GM12878 (cell line): ENCODE measurements at regions not wholly inside any gene's neighbourhood (a gene's known extent, or its start where the extent isn't known, plus 50 kb on each side); places are given as distances from the start of the nearest gene placed in this dataset.

Source experiments
- ATAC-seq: fragments of 200-7000 bp; cut with Tn5 transposase; 3 replicates; pipeline ENCODE4 v1.9.1; 2020; ENCODE audit warnings: mild to moderate bottlenecking, moderate library complexity
- BruUV-seq: library from RNA; stranded (reverse); fragments of 400-500 nt; replicated peaks from 2 replicates; lab custom pipeline; 2021; lab: Mats Ljungman, UMichigan
- CTCF ChIA-PET: fragments of 300-600 bp; sonication (Branson Sonifier 250); formaldehyde crosslinking; extraction: SDS; loops from one replicate; lab custom pipeline; 2021; ENCODE audit warnings: inconsistent platforms; lab: Yijun Ruan, JAX
- POLR2A ChIA-PET: fragments of 350-600 bp; formaldehyde crosslinking; extraction: SDS; loops from one replicate; lab custom pipeline; 2021; ENCODE audit warnings: inconsistent platforms; lab: Charles Lee
- RAD21 ChIA-PET: fragments of 300-600 bp; sonication (Branson Sonifier 250); formaldehyde crosslinking; loops from one replicate; lab custom pipeline; 2023; ENCODE audit warnings: antibody characterized with exemption; ENCODE audit not compliant: unreplicated experiment; lab: Charles Lee
- SMC1A ChIA-PET: fragments of 300-600 bp; sonication (Branson Sonifier 250); formaldehyde crosslinking; loops from one replicate; lab custom pipeline; 2023; ENCODE audit not compliant: unreplicated experiment, uncharacterized antibody; lab: Charles Lee
- DNase-seq: peaks from one replicate; pipeline ENCODE4 v3.0.0-alpha.2; 2011; ENCODE audit warnings: low read depth, low spot score
- FAIRE-seq: peaks from 3 replicates; lab custom pipeline; 2011; peaks lifted over from hg19 to GRCh38; lab: Jason Lieb, UNC
- H2AFZ ChIP-seq: 2 replicates; pipeline ENCODE4 v1.6.0; 2011; ENCODE audit warnings: low read depth, low read length, control low read depth; ENCODE audit not compliant: control insufficient read depth
- H3K27ac ChIP-seq: 2 replicates; pipeline ENCODE4 v1.5.1; 2011; ENCODE audit warnings: control low read depth; ENCODE audit not compliant: control insufficient read depth, insufficient read depth
- H3K27me3 ChIP-seq, 2 experiments: replicated peaks in 1 of 2; 2 replicates each; pipeline versions ENCODE4 v1.6.0 to v1.6.1; 2011; ENCODE audit warnings: low read length in 1 of 2; ENCODE audit not compliant: control insufficient read depth in 2 of 2, insufficient read depth in 2 of 2
- H3K36me3 ChIP-seq, 2 experiments: 2 replicates each; pipeline ENCODE4 v1.5.1; 2011; ENCODE audit warnings: low read length in 1 of 2; ENCODE audit not compliant: control insufficient read depth in 2 of 2, insufficient read depth in 2 of 2
- H3K4me1 ChIP-seq: 2 replicates; pipeline ENCODE4 v1.6.1; 2011; ENCODE audit warnings: mild to moderate bottlenecking, low read length, moderate library complexity, mixed read lengths; ENCODE audit not compliant: control insufficient read depth, insufficient read depth
- H3K4me2 ChIP-seq: 2 replicates; pipeline ENCODE4 v1.6.0; 2011; ENCODE audit warnings: control low read depth; ENCODE audit not compliant: control insufficient read depth, insufficient read depth
- H3K4me3 ChIP-seq: fragments of 200-600 bp; sonication (generic); 2 replicates; pipeline ENCODE4 v1.5.1; 2016
- H3K79me2 ChIP-seq: 2 replicates; pipeline ENCODE4 v1.6.0; 2011; ENCODE audit warnings: low read length; ENCODE audit not compliant: control insufficient read depth, insufficient read depth
- H3K9ac ChIP-seq: 2 replicates; pipeline ENCODE4 v1.8.0; 2011; ENCODE audit warnings: low read length, control low read depth, mixed read lengths; ENCODE audit not compliant: control insufficient read depth, insufficient read depth
- H3K9me3 ChIP-seq: replicated peaks from 3 replicates; pipeline ENCODE4 v1.5.1; 2011; ENCODE audit warnings: mild to moderate bottlenecking, low read length; ENCODE audit not compliant: control insufficient read depth, insufficient read depth
- H4K20me1 ChIP-seq: 2 replicates; pipeline ENCODE4 v1.6.0; 2011; ENCODE audit not compliant: control insufficient read depth, insufficient read depth
- ASH2L ChIP-seq: fragments of 300-600, 200-600 bp; sonication (generic); IDR thresholded peaks from 2 replicates; pipeline ENCODE4 v1.6.1; 2017; ENCODE audit warnings: low read depth, mild to moderate bottlenecking, borderline replicate concordance
- CHD2 ChIP-seq: IDR thresholded peaks from 2 replicates; pipeline ENCODE4 v1.6.1; 2011; ENCODE audit warnings: low read depth, low read length, improper control_type of control experiment, borderline replicate concordance
- CREB1 ChIP-seq: IDR thresholded peaks from 2 replicates; pipeline ENCODE4 v1.6.1; 2012; ENCODE audit warnings: low read depth, mild to moderate bottlenecking, inconsistent platforms
- EGR1 ChIP-seq, 2 experiments: IDR thresholded peaks; 1 replicate in 1 of 2; 2 replicates in 1 of 2; pipeline ENCODE4 v1.6.1; 2011 to 2012; ENCODE audit warnings: low read depth in 2 of 2, low read length in 2 of 2, borderline replicate concordance in 1 of 2, mild to moderate bottlenecking in 1 of 2, moderate library complexity in 1 of 2
- ETV6 ChIP-seq, 2 experiments: fragments of 450-650 bp in 1 of 2; IDR thresholded peaks in 1 of 2; conservative IDR thresholded peaks in 1 of 2; 2 replicates each; pipeline ENCODE4 v1.6.1; 2014; ENCODE audit warnings: antibody characterized with exemption in 1 of 2, borderline replicate concordance in 1 of 2, low read depth in 1 of 2, mild to moderate bottlenecking in 1 of 2, moderate library complexity in 1 of 2
- HSF1 ChIP-seq: fragments of 150-350 bp; IDR thresholded peaks from 2 replicates; pipeline ENCODE4 v1.6.1; 2014; ENCODE audit warnings: mild to moderate bottlenecking, low read depth, low read length
- MYB ChIP-seq: fragments of 150-350 bp; IDR thresholded peaks from 2 replicates; pipeline ENCODE4 v1.6.1; 2014; ENCODE audit warnings: mild to moderate bottlenecking, low read depth, low read length, borderline replicate concordance
- MYC ChIP-seq: IDR thresholded peaks from 2 replicates; pipeline ENCODE4 v1.6.1; 2011; ENCODE audit warnings: mild to moderate bottlenecking, low read length, moderate library complexity, inconsistent platforms; ENCODE audit not compliant: insufficient read depth, insufficient replicate concordance, insufficient read length, severe bottlenecking
- NR2F1 ChIP-seq: fragments of 450-650 bp; conservative IDR thresholded peaks from 2 replicates; pipeline ENCODE4 v1.6.1; 2017; ENCODE audit warnings: mild to moderate bottlenecking
- NRF1 ChIP-seq: conservative IDR thresholded peaks from 2 replicates; pipeline ENCODE4 v1.6.1; 2011; ENCODE audit warnings: mild to moderate bottlenecking, low read depth, low read length, improper control_type of control experiment
- SMAD5 ChIP-seq: IDR thresholded peaks from 2 replicates; pipeline ENCODE4 v1.6.1; 2016; ENCODE audit warnings: antibody characterized with exemption, low read depth
- SUZ12 ChIP-seq: fragments of 200-600 bp; sonication (generic); IDR thresholded peaks from one replicate; pipeline ENCODE4 v1.6.1; 2018; ENCODE audit warnings: antibody characterized with exemption, mild to moderate bottlenecking; ENCODE audit not compliant: unreplicated experiment
- TCF3 ChIP-seq: IDR thresholded peaks from 2 replicates; pipeline ENCODE4 v1.6.1; 2012; ENCODE audit warnings: low read depth, mild to moderate bottlenecking, low read length, borderline replicate concordance; ENCODE audit not compliant: insufficient read depth
- YBX1 ChIP-seq: fragments of 450-650 bp; IDR thresholded peaks from 2 replicates; pipeline ENCODE4 v1.6.1; 2016; ENCODE audit warnings: antibody characterized with exemption
- ZBTB40 ChIP-seq: fragments of 450-650 bp; IDR thresholded peaks from 2 replicates; pipeline ENCODE4 v1.6.1; 2016; ENCODE audit warnings: mild to moderate bottlenecking, moderate library complexity, borderline replicate concordance
- ZNF622 ChIP-seq: fragments of 450-650 bp; IDR thresholded peaks from 2 replicates; pipeline ENCODE4 v1.6.1; 2017; ENCODE audit warnings: mild to moderate bottlenecking, inconsistent platforms
- WGBS: methylation state at CpG from one replicate; pipeline ENCODE4 v1.1.6; 2016; ENCODE audit warnings: low lambda C conversion rate; ENCODE audit not compliant: insufficient replicate concordance, insufficient coverage; ENCODE audit errors: missing lambda C conversion rate; 5-methylcytosine and 5-hydroxymethylcytosine counted together
- in situ Hi-C: fragments of 300-500 bp; cut with MboI; formaldehyde crosslinking; loops from 9 replicates; pipeline ENCODE4 v1.14.3; 2018; ENCODE audit warnings: mixed read lengths
- intact Hi-C: fragments of 100-400 bp; cut with micrococcal nuclease; formaldehyde crosslinking; loops from one replicate; pipeline ENCODE4 v1.14.2; 2022; ENCODE audit not compliant: unreplicated experiment

GRCh38 chr9:79395755-79396154 is 176.0 kb upstream of the TLE4 start (continued):
- no peak for TF ChIP-seq ZBTB40
- TF ChIP-seq CHD2 = no peak
- TF ChIP-seq SMAD5 = no peak
- TF ChIP-seq NRF1 = no peak

- 12% methylated on average over 4 of the region's 4 CpGs for WGBS
- Histone ChIP-seq H4K20me1 (no peaks in the 10 kb centered on the region), H3K4me3 (no peak overlapping the region), H3K36me3 (no peaks in the 10 kb centered on the region), H2AFZ (no peak overlapping the region), H3K9me3 (no peaks in the 10 kb centered on the region), H3K9ac (no peak overlapping the region), H3K27ac (no peak overlapping the region), H3K4me1 (no peaks in the 10 kb centered on the region), H3K4me2 (no peak overlapping the region), H3K27me3 (no peaks in the 10 kb centered on the region), H3K79me2 (no peaks in the 10 kb centered on the region)
- ChIA-PET CTCF (no interaction called here), RAD21 (no interaction called here), POLR2A (no interaction called here), SMC1A (no interaction called here)
- intact Hi-C loops (no loop called here), in situ Hi-C loops (no loop called here)
- DNase-seq (no peak), ATAC-seq (no peak), FAIRE-seq (no peak)
- BruUV-seq = no TSS peak
- TF ChIP-seq HSF1 = no peak
- no peak for TF ChIP-seq YBX1
- TF ChIP-seq SUZ12 = no peak
- TF ChIP-seq TCF3 = no peak
- no peak for TF ChIP-seq EGR1 (IDR thresholded peaks at IDR 0.05; ENCODE audit: borderline replicate concordance in 1 of 2, low read depth in 2 of 2, low read length in 2 of 2)
- no peak for TF ChIP-seq ETV6 (conservative IDR thresholded peaks at IDR 0.05 in 1 of 2, IDR thresholded peaks at IDR 0.05 in 1 of 2; ENCODE audit: borderline replicate concordance in 1 of 2, low read depth in 1 of 2)
- no peak for TF ChIP-seq MYC
- TF ChIP-seq NR2F1 = no peak
- TF ChIP-seq CREB1 = no peak
- no peak for TF ChIP-seq MYB
- no peak for TF ChIP-seq ASH2L
- TF ChIP-seq ZNF622 = no peak
Observed at GRCh38 chr9:79396168-79396567, 175.6 kb upstream of the TLE4 start.
